SK-N-SH (cell line): ENCODE measurements at regions not wholly inside any gene's neighbourhood (a gene's known extent, or its start where the extent isn't known, plus 50 kb on each side); places are given as distances from the start of the nearest gene placed in this dataset.

Experiments used
- CTCF ChIP-seq: fragments of 200-600 bp; sonication (generic); IDR thresholded peaks from 2 replicates; pipeline ENCODE4 v1.6.1; 2017; ENCODE audit warnings: antibody characterized with exemption, mild to moderate bottlenecking, moderate library complexity
- EP300 ChIP-seq, 2 experiments: IDR thresholded peaks; 2 replicates each; pipeline versions ENCODE4 v1.4.0 to v1.6.1; 2012; ENCODE audit warnings: borderline replicate concordance in 1 of 2, low read depth in 1 of 2, low read length in 1 of 2
- FOSL2 ChIP-seq: IDR thresholded peaks from 2 replicates; pipeline ENCODE4 v1.4.0; 2012; ENCODE audit warnings: low read depth, mild to moderate bottlenecking, moderate library complexity, borderline replicate concordance
- GABPA ChIP-seq: IDR thresholded peaks from 2 replicates; pipeline ENCODE4 v1.4.0; 2012; ENCODE audit warnings: low read depth, mild to moderate bottlenecking
- GATA2 ChIP-seq: sonication (generic); formaldehyde crosslinking; IDR thresholded peaks from 2 replicates; pipeline ENCODE4 v1.5.0; 2020; ENCODE audit warnings: mild to moderate bottlenecking, missing genetic modification reagents
- IRF3 ChIP-seq: fragments of 150-350 bp; IDR thresholded peaks from 2 replicates; pipeline ENCODE4 v1.6.1; 2016; ENCODE audit warnings: mild to moderate bottlenecking, low read depth, low read length
- MAX ChIP-seq: IDR thresholded peaks from 2 replicates; pipeline ENCODE4 v1.4.0; 2012; ENCODE audit warnings: low read depth
- MEF2A ChIP-seq: IDR thresholded peaks from 2 replicates; pipeline ENCODE4 v1.4.0; 2012; ENCODE audit warnings: low read depth, borderline replicate concordance
- POLR2AphosphoS5 ChIP-seq: IDR thresholded peaks from 2 replicates; pipeline ENCODE4 v1.6.1; 2012; ENCODE audit warnings: low read depth, low read length
- RAD21 ChIP-seq: IDR thresholded peaks from 2 replicates; pipeline ENCODE4 v1.6.1; 2012; ENCODE audit warnings: mild to moderate bottlenecking, low read length
- RXRA ChIP-seq: IDR thresholded peaks from 2 replicates; pipeline ENCODE4 v1.4.0; 2012; ENCODE audit warnings: low read depth, mild to moderate bottlenecking, borderline replicate concordance
- TAF1 ChIP-seq: IDR thresholded peaks from 2 replicates; pipeline ENCODE4 v1.6.1; 2012; ENCODE audit warnings: low read depth, mild to moderate bottlenecking, low read length, moderate library complexity, borderline replicate concordance
- TCF12 ChIP-seq: IDR thresholded peaks from 2 replicates; pipeline ENCODE4 v1.4.0; 2012
- YY1 ChIP-seq: IDR thresholded peaks from 2 replicates; pipeline ENCODE4 v1.4.0; 2012; ENCODE audit warnings: low read depth, mild to moderate bottlenecking
- ZBTB33 ChIP-seq: IDR thresholded peaks from 2 replicates; pipeline ENCODE4 v1.4.0; 2012; ENCODE audit warnings: low read depth, borderline replicate concordance
- TF ChIP-seq, protein P1 (sequence below): IDR thresholded peaks from 2 replicates; pipeline ENCODE4 v1.4.0; 2012; ENCODE audit warnings: low read depth, borderline replicate concordance
- TF ChIP-seq, protein P2 (sequence below): IDR thresholded peaks from 2 replicates; pipeline ENCODE4 v1.6.1; 2012; ENCODE audit warnings: mild to moderate bottlenecking, low read depth, low read length, moderate library complexity

- TF ChIP-seq ZBTB33 (0 out of 2 replicates have a peak, but pooled peaks have one; percentile 34), MEF2A (no peak), FOSL2 (peak; percentile 96), YY1 (peak; percentile 62; the same call in 1 of the 2 replicates), EP300 (IDR thresholded peaks at IDR 0.05; ENCODE audit: borderline replicate concordance in 1 of 2, low read depth in 1 of 2, low read length in 1 of 2) (peak; percentile 66 to 99), RAD21 (no peak), MAX (peak; percentile 65), TCF12 (peak; percentile 98), GATA2 (CRISPR knock-in tag) (no peak), CTCF (no peak), POLR2AphosphoS5 (peak; percentile 70), IRF3 (no peak), TAF1 (0 out of 2 replicates have a peak, but pooled peaks have one; percentile 8), GABPA (no peak), RXRA (peak; percentile 74; the same call in 1 of the 2 replicates)
- TF ChIP-seq, protein P1, sequence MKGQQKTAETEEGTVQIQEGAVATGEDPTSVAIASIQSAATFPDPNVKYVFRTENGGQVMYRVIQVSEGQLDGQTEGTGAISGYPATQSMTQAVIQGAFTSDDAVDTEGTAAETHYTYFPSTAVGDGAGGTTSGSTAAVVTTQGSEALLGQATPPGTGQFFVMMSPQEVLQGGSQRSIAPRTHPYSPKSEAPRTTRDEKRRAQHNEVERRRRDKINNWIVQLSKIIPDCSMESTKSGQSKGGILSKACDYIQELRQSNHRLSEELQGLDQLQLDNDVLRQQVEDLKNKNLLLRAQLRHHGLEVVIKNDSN: peak; percentile 45; the same call in 1 of the 2 replicates
- TF ChIP-seq, protein P2, sequence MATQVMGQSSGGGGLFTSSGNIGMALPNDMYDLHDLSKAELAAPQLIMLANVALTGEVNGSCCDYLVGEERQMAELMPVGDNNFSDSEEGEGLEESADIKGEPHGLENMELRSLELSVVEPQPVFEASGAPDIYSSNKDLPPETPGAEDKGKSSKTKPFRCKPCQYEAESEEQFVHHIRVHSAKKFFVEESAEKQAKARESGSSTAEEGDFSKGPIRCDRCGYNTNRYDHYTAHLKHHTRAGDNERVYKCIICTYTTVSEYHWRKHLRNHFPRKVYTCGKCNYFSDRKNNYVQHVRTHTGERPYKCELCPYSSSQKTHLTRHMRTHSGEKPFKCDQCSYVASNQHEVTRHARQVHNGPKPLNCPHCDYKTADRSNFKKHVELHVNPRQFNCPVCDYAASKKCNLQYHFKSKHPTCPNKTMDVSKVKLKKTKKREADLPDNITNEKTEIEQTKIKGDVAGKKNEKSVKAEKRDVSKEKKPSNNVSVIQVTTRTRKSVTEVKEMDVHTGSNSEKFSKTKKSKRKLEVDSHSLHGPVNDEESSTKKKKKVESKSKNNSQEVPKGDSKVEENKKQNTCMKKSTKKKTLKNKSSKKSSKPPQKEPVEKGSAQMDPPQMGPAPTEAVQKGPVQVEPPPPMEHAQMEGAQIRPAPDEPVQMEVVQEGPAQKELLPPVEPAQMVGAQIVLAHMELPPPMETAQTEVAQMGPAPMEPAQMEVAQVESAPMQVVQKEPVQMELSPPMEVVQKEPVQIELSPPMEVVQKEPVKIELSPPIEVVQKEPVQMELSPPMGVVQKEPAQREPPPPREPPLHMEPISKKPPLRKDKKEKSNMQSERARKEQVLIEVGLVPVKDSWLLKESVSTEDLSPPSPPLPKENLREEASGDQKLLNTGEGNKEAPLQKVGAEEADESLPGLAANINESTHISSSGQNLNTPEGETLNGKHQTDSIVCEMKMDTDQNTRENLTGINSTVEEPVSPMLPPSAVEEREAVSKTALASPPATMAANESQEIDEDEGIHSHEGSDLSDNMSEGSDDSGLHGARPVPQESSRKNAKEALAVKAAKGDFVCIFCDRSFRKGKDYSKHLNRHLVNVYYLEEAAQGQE: peak; percentile 70
These were observed 103.0 kb downstream of the VCPKMT start (continued) for GRCh38 chr14:50013198-50013918.
